Stomach smooth muscle (tissue), 2 donors: ENCODE measurements at regions not wholly inside any gene's neighbourhood (a gene's known extent, or its start where the extent isn't known, plus 50 kb on each side); places are given as distances from the start of the nearest gene placed in this dataset.

Source experiments
- H3K27ac ChIP-seq: one replicate; pipeline ENCODE4 v1.7.0; 2013; ENCODE audit warnings: mild to moderate bottlenecking, low read length, inconsistent platforms
- H3K27me3 ChIP-seq, 2 donors: one replicate each; pipeline ENCODE4 v1.7.0; 2013; ENCODE audit warnings: low read length in 2 of 2; ENCODE audit not compliant: insufficient read depth in 2 of 2, control insufficient read depth in 1 of 2
- H3K36me3 ChIP-seq, 2 donors: one replicate each; pipeline ENCODE4 v1.7.0; 2013; ENCODE audit warnings: low read length in 2 of 2; ENCODE audit not compliant: control insufficient read depth in 2 of 2, insufficient read depth in 2 of 2
- H3K4me1 ChIP-seq: one replicate; pipeline ENCODE4 v1.7.0; 2013; ENCODE audit warnings: low read length; ENCODE audit not compliant: control insufficient read depth, insufficient read depth
- H3K4me3 ChIP-seq, 2 donors: one replicate each; pipeline ENCODE4 v1.7.0; 2013; ENCODE audit warnings: low read length in 2 of 2
- H3K9ac ChIP-seq, 2 donors: one replicate each; pipeline ENCODE4 v1.7.0; 2013; ENCODE audit warnings: low read length in 2 of 2, mild to moderate bottlenecking in 1 of 2
- H3K9me3 ChIP-seq, 2 donors: one replicate each; pipeline ENCODE4 v1.7.0; 2013; ENCODE audit warnings: low read length in 2 of 2; ENCODE audit not compliant: control insufficient read depth in 2 of 2
- donor health status: healthy.
- donor health status: Pancreatic carcinoma.

- no peaks in the 10 kb centered on the region for H3K27me3 ChIP-seq
- H3K9ac ChIP-seq, result no peak overlapping the region
- no peaks in the 10 kb centered on the region for H3K36me3 ChIP-seq
- H3K27ac ChIP-seq, result no peak overlapping the region
- H3K9me3 ChIP-seq, result peaks cover 0 to 2% of the 10 kb centered on the region in 2 donors
- no peak overlapping the region for H3K4me3 ChIP-seq
- H3K4me1 ChIP-seq, result no peaks in the 10 kb centered on the region
These were observed 170.3 kb downstream of the PTGER3 start for GRCh38 chr1:70877343-70877742.

- Histone ChIP-seq H3K4me1 (no peaks in the 10 kb centered on the region), H3K27me3 (no peaks in the 10 kb centered on the region), H3K27ac (no peak overlapping the region), H3K36me3 (no peaks in the 10 kb centered on the region), H3K9me3 (no peaks in the 10 kb centered on the region), H3K9ac (no peak overlapping the region), H3K4me3 (no peak overlapping the region)
These were observed 159.7 kb downstream of the PTGER3 start for GRCh38 chr1:70887936-70888335.

- Histone ChIP-seq H3K27me3 (no peaks in the 10 kb centered on the region), H3K9me3 (no peaks in the 10 kb centered on the region), H3K4me3 (no peak overlapping the region), H3K27ac (no peak overlapping the region), H3K4me1 (no peaks in the 10 kb centered on the region), H3K36me3 (no peaks in the 10 kb centered on the region), H3K9ac (no peak overlapping the region)
These were observed 158.9 kb downstream of the PTGER3 start for GRCh38 chr1:70888722-70889121.

GRCh38 chr1:70890408-70890807, 157.2 kb downstream of the PTGER3 start:
- Histone ChIP-seq H3K27ac (no peak overlapping the region), H3K9me3 (no peaks in the 10 kb centered on the region), H3K36me3 (no peaks in the 10 kb centered on the region), H3K4me1 (no peaks in the 10 kb centered on the region), H3K4me3 (no peak overlapping the region), H3K9ac (no peak overlapping the region), H3K27me3 (no peaks in the 10 kb centered on the region)

GRCh38 chr1:70891051-70891843, 156.4 kb downstream of the PTGER3 start:
- no peak overlapping the region for H3K9ac ChIP-seq
- no peak overlapping the region for H3K27ac ChIP-seq
- H3K36me3 ChIP-seq, result no peaks in the 10 kb centered on the region
- H3K4me3 ChIP-seq, result no peak overlapping the region
- H3K9me3 ChIP-seq, result no peaks in the 10 kb centered on the region
- no peaks in the 10 kb centered on the region for H3K27me3 ChIP-seq
- no peaks in the 10 kb centered on the region for H3K4me1 ChIP-seq

- no peak overlapping the region for H3K4me3 ChIP-seq
- H3K9ac ChIP-seq, result no peak overlapping the region
- no peaks in the 10 kb centered on the region for H3K27me3 ChIP-seq
- H3K27ac ChIP-seq, result no peak overlapping the region
- H3K4me1 ChIP-seq, result no peaks in the 10 kb centered on the region
- no peaks in the 10 kb centered on the region for H3K9me3 ChIP-seq
- H3K36me3 ChIP-seq, result no peaks in the 10 kb centered on the region
These were observed 155.5 kb downstream of the PTGER3 start for GRCh38 chr1:70892140-70892539.

- Histone ChIP-seq H3K9me3 (no peaks in the 10 kb centered on the region), H3K36me3 (no peaks in the 10 kb centered on the region), H3K4me3 (no peak overlapping the region), H3K27ac (no peak overlapping the region), H3K4me1 (no peaks in the 10 kb centered on the region), H3K27me3 (no peaks in the 10 kb centered on the region), H3K9ac (no peak overlapping the region)
These were observed 154.7 kb downstream of the PTGER3 start for GRCh38 chr1:70892930-70893329.

- Histone ChIP-seq H3K4me1 (no peaks in the 10 kb centered on the region), H3K27me3 (no peaks in the 10 kb centered on the region), H3K27ac (no peak overlapping the region), H3K4me3 (no peak overlapping the region), H3K36me3 (no peaks in the 10 kb centered on the region), H3K9ac (no peak overlapping the region), H3K9me3 (no peaks in the 10 kb centered on the region)
These were observed 154.2 kb downstream of the PTGER3 start for GRCh38 chr1:70893381-70893780.

GRCh38 chr1:70895531-70895930, 152.1 kb downstream of the PTGER3 start:
- no peak overlapping the region for H3K27ac ChIP-seq
- no peak overlapping the region for H3K9ac ChIP-seq
- no peaks in the 10 kb centered on the region for H3K36me3 ChIP-seq
- no peak overlapping the region for H3K4me3 ChIP-seq
- H3K9me3 ChIP-seq, result no peaks in the 10 kb centered on the region
- H3K4me1 ChIP-seq, result no peaks in the 10 kb centered on the region
- no peaks in the 10 kb centered on the region for H3K27me3 ChIP-seq

GRCh38 chr1:70896224-70896623, 151.4 kb downstream of the PTGER3 start:
- no peak overlapping the region for H3K4me3 ChIP-seq
- H3K9me3 ChIP-seq, result no peaks in the 10 kb centered on the region
- H3K27me3 ChIP-seq, result no peaks in the 10 kb centered on the region
- H3K9ac ChIP-seq, result no peak overlapping the region
- no peak overlapping the region for H3K27ac ChIP-seq
- H3K4me1 ChIP-seq, result no peaks in the 10 kb centered on the region
- no peaks in the 10 kb centered on the region for H3K36me3 ChIP-seq

- H3K9me3 ChIP-seq, result no peaks in the 10 kb centered on the region
- H3K36me3 ChIP-seq, result no peaks in the 10 kb centered on the region
- H3K9ac ChIP-seq, result no peak overlapping the region
- no peaks in the 10 kb centered on the region for H3K27me3 ChIP-seq
- H3K4me1 ChIP-seq, result no peaks in the 10 kb centered on the region
- H3K27ac ChIP-seq, result no peak overlapping the region
- no peak overlapping the region for H3K4me3 ChIP-seq
These were observed 150.3 kb downstream of the PTGER3 start for GRCh38 chr1:70897273-70897672.
